ENCODE measurements at regions not wholly inside any gene's neighbourhood (a gene's known extent, or its start where the extent isn't known, plus 50 kb on each side); places are given as distances from the start of the nearest gene placed in this dataset.
"Not testable (repeated sequence)": the region's sequence is repeated elsewhere in the genome, so short reads cannot be mapped to it uniquely, and the experiment has no call there.

DNA sequence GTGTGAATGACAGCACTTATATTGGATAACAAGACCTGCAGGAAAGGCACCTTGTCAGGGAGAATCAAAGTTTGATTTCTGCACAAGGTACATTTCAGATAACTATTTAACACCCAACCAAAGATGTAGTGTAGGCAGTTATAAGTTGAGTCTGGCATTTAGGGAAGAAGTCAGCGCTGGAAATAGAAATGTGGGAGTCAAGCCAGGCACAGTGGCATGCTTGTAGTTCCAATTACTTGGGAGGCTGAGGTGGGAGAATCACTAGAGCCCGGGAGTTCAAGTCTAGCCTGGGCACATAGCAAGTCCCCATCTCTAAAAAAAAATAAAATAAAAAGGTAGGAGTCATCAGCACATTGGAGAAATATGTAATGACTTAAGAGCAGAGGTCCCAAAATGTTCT, 295.1 kb downstream of the ZNF674 start:
- Mint-ChIP-seq H3K27ac (no peak overlapping the region), H3K36me3 (ENCODE audit: low read depth) (no peaks in the 10 kb centered on the region), H3K9me3 (no peaks in the 10 kb centered on the region), H3K4me3 (no peak overlapping the region), H3K27me3 (no peaks in the 10 kb centered on the region), H3K4me1 (no peaks in the 10 kb centered on the region)
- no peak for ATAC-seq (replicated peaks)

GRCh38 chrX:46247456-46247855, 297.8 kb downstream of the ZNF674 start:
- H3K27ac Mint-ChIP-seq, result no peak overlapping the region
- H3K36me3 Mint-ChIP-seq (ENCODE audit: low read depth), result no peaks in the 10 kb centered on the region
- no peaks in the 10 kb centered on the region for H3K27me3 Mint-ChIP-seq
- no peak overlapping the region for H3K4me3 Mint-ChIP-seq
- ATAC-seq (replicated peaks), result no peak
- no peaks in the 10 kb centered on the region for H3K9me3 Mint-ChIP-seq
- H3K4me1 Mint-ChIP-seq, result no peaks in the 10 kb centered on the region

- no peak for ATAC-seq (replicated peaks)
- no peaks in the 10 kb centered on the region for H3K9me3 Mint-ChIP-seq
- H3K4me3 Mint-ChIP-seq, result no peak overlapping the region
- H3K27me3 Mint-ChIP-seq, result no peaks in the 10 kb centered on the region
- no peaks in the 10 kb centered on the region for H3K4me1 Mint-ChIP-seq
- no peak overlapping the region for H3K27ac Mint-ChIP-seq
- H3K36me3 Mint-ChIP-seq (ENCODE audit: low read depth), result no peaks in the 10 kb centered on the region
These were observed 300.8 kb downstream of the ZNF674 start for GRCh38 chrX:46244451-46244850.

GRCh38 chrX:46236411-46236810, 308.8 kb downstream of the ZNF674 start:
- no peak for ATAC-seq (replicated peaks)
- Mint-ChIP-seq H3K4me3 (no peak overlapping the region), H3K4me1 (no peaks in the 10 kb centered on the region), H3K27ac (no peak overlapping the region), H3K27me3 (no peaks in the 10 kb centered on the region), H3K36me3 (ENCODE audit: low read depth) (no peaks in the 10 kb centered on the region), H3K9me3 (no peaks in the 10 kb centered on the region)

DNA sequence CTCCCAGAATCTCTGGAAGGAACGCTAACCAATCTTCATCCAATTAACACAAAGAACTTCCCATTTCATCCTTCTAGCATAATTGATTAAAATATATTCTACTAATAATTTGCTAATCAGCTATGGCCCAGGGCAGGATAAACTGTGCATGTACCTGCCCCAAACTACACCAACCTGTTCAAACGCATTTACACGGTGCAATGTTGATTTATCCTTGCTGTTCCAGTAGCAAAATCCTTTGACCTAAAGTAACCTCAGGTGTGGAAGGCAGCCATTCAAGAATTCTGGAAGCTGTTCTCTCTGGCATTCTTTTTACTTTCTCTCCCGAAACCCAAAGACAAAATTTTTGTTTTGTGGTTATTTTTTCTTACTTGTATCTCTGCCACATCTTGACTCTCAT, 309.4 kb downstream of the ZNF674 start:
- H3K36me3 Mint-ChIP-seq (ENCODE audit: low read depth), result no peaks in the 10 kb centered on the region
- H3K4me3 Mint-ChIP-seq, result no peak overlapping the region
- ATAC-seq (replicated peaks), result no peak
- H3K9me3 Mint-ChIP-seq, result no peaks in the 10 kb centered on the region
- no peak overlapping the region for H3K27ac Mint-ChIP-seq
- H3K4me1 Mint-ChIP-seq, result no peaks in the 10 kb centered on the region
- no peaks in the 10 kb centered on the region for H3K27me3 Mint-ChIP-seq

DNA sequence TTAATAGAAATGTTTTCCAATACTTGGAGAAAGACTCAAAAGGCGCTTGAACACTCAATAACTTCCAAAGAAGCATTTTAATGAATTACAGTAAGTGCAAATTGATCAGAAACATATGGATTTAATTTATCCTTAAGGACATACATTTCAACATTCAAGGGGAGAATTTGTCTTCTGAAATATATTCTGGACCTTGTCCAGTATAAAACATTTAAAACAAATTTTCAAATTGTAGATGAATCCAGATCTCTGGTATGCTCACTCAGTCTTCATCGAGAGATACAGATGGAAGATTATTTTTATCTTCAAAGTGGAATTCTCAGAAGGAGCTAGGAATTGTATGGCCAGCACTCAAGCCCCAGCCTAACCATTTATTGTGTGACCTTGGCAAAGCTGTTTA, 310.4 kb downstream of the ZNF674 start:
- no peaks in the 10 kb centered on the region for H3K27me3 Mint-ChIP-seq
- H3K4me3 Mint-ChIP-seq, result no peak overlapping the region
- H3K36me3 Mint-ChIP-seq (ENCODE audit: low read depth), result no peaks in the 10 kb centered on the region
- no peaks in the 10 kb centered on the region for H3K9me3 Mint-ChIP-seq
- ATAC-seq (replicated peaks), result no peak
- H3K27ac Mint-ChIP-seq, result no peak overlapping the region
- no peaks in the 10 kb centered on the region for H3K4me1 Mint-ChIP-seq

GRCh38 chrX:46228389-46228788, 316.8 kb downstream of the ZNF674 start:
- no peaks in the 10 kb centered on the region for H3K4me1 Mint-ChIP-seq
- no peaks in the 10 kb centered on the region for H3K9me3 Mint-ChIP-seq
- no peak for ATAC-seq (replicated peaks)
- no peak overlapping the region for H3K4me3 Mint-ChIP-seq
- no peaks in the 10 kb centered on the region for H3K36me3 Mint-ChIP-seq (ENCODE audit: low read depth)
- no peak overlapping the region for H3K27ac Mint-ChIP-seq
- H3K27me3 Mint-ChIP-seq, result no peaks in the 10 kb centered on the region

GRCh38 chrX:46226422-46226821, 318.8 kb downstream of the ZNF674 start:
- Mint-ChIP-seq H3K27ac (no peak overlapping the region), H3K4me1 (no peaks in the 10 kb centered on the region), H3K36me3 (ENCODE audit: low read depth) (no peaks in the 10 kb centered on the region), H3K9me3 (no peaks in the 10 kb centered on the region), H3K27me3 (no peaks in the 10 kb centered on the region), H3K4me3 (no peak overlapping the region)
- ATAC-seq (replicated peaks), result no peak

- H3K4me3 Mint-ChIP-seq; H3K4me1 Mint-ChIP-seq; H3K9me3 Mint-ChIP-seq; ATAC-seq (replicated peaks); H3K27ac Mint-ChIP-seq; H3K36me3 Mint-ChIP-seq (ENCODE audit: low read depth); H3K27me3 Mint-ChIP-seq: not testable (repeated sequence)
These were observed 321.7 kb downstream of the ZNF674 start for GRCh38 chrX:46223499-46223898.

- no peak overlapping the region for H3K4me3 Mint-ChIP-seq
- no peaks in the 10 kb centered on the region for H3K36me3 Mint-ChIP-seq (ENCODE audit: low read depth)
- no peaks in the 10 kb centered on the region for H3K27me3 Mint-ChIP-seq
- no peak for ATAC-seq (replicated peaks)
- no peaks in the 10 kb centered on the region for H3K4me1 Mint-ChIP-seq
- no peaks in the 10 kb centered on the region for H3K9me3 Mint-ChIP-seq
- no peak overlapping the region for H3K27ac Mint-ChIP-seq
These were observed 324.4 kb downstream of the ZNF674 start for GRCh38 chrX:46220822-46221221.

DNA sequence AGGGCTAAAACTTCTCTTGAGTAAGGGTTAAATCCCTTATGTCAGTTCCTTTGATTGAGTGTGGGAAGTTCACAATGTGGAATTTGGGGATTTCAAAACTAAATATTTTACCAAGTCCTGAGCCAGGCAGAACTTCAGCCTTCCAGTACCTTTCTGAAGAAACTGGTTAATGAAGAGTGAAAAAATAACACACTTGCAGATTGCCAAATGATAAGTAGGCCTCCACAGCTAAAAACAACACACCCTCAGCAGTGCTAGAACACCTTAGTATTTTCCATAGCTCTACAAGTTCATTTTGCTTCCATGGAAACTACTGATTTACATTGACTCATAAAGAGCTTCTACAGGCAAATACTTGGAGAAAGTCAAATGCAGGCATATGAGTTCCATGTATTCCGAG, 326.8 kb downstream of the ZNF674 start:
- Mint-ChIP-seq H3K4me1 (no peaks in the 10 kb centered on the region), H3K27ac (no peak overlapping the region), H3K27me3 (no peaks in the 10 kb centered on the region), H3K9me3 (no peaks in the 10 kb centered on the region), H3K4me3 (no peak overlapping the region), H3K36me3 (ENCODE audit: low read depth) (no peaks in the 10 kb centered on the region)
- ATAC-seq (replicated peaks), result no peak

GRCh38 chrX:46216406-46216805, 328.8 kb downstream of the ZNF674 start:
- Mint-ChIP-seq H3K9me3 (no peaks in the 10 kb centered on the region), H3K4me1 (no peaks in the 10 kb centered on the region), H3K27me3 (no peaks in the 10 kb centered on the region), H3K27ac (no peak overlapping the region), H3K36me3 (ENCODE audit: low read depth) (no peaks in the 10 kb centered on the region), H3K4me3 (no peak overlapping the region)
- ATAC-seq (replicated peaks), result no peak

DNA sequence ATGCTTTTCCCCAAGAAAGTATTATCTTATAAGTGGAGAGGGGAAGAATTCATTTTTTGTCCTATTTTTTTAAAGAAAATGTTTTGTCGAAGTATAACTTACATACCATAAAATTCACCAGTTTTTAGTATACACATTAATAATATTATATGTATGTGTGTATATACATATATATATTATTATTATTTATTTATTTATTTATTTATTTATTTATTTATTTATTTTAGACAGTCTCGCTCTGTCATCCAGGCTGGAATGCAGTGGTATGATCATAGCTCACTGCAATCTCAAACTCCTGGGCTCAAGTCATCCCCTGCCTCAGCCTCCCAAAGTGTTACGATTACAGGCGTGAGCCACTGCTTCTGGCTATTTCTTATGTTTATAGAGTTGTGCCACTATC, 334.1 kb downstream of the ZNF674 start:
- Mint-ChIP-seq H3K27ac (no peak overlapping the region), H3K4me3 (no peak overlapping the region), H3K27me3 (no peaks in the 10 kb centered on the region), H3K4me1 (peaks cover 6% of the 10 kb centered on the region), H3K36me3 (ENCODE audit: low read depth) (no peaks in the 10 kb centered on the region), H3K9me3 (no peaks in the 10 kb centered on the region)
- no peak for ATAC-seq (replicated peaks)

GRCh38 chrX:46209768-46210167, 335.5 kb downstream of the ZNF674 start:
- Mint-ChIP-seq H3K4me1 (peaks cover 8% of the 10 kb centered on the region), H3K9me3 (no peaks in the 10 kb centered on the region), H3K4me3 (no peak overlapping the region), H3K27me3 (no peaks in the 10 kb centered on the region), H3K36me3 (ENCODE audit: low read depth) (no peaks in the 10 kb centered on the region), H3K27ac (no peak overlapping the region)
- ATAC-seq (replicated peaks), result no peak

DNA sequence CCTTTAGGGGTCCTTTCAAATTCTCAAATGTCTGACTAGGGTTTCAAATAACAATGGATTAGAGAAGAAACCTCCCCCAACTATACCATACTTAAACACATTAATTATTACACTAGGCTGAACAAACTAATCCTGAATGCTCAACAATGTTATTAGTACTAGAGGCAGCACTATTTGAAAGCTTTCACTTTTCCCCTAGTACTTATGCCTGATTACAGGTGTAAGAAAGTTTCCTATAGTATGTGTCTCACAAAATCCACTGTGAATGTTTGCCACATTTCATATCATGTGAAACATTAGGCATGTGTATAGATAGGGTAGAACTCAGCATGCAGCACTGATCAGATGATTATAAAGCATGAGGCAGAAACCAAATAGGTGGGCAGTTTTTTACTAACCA, 336.2 kb downstream of the ZNF674 start:
- H3K9me3 Mint-ChIP-seq, result no peaks in the 10 kb centered on the region
- H3K4me1 Mint-ChIP-seq, result peaks cover 10% of the 10 kb centered on the region
- no peaks in the 10 kb centered on the region for H3K27me3 Mint-ChIP-seq
- no peaks in the 10 kb centered on the region for H3K36me3 Mint-ChIP-seq (ENCODE audit: low read depth)
- no peak overlapping the region for H3K4me3 Mint-ChIP-seq
- H3K27ac Mint-ChIP-seq, result no peak overlapping the region
- no peak for ATAC-seq (replicated peaks)

GRCh38 chrX:46208225-46208854, 336.9 kb downstream of the ZNF674 start:
- Mint-ChIP-seq H3K27ac (no peak overlapping the region), H3K9me3 (no peaks in the 10 kb centered on the region), H3K4me3 (no peak overlapping the region), H3K36me3 (ENCODE audit: low read depth) (no peaks in the 10 kb centered on the region), H3K27me3 (no peaks in the 10 kb centered on the region), H3K4me1 (peaks cover 10% of the 10 kb centered on the region)
- peak; percentile 55 for ATAC-seq (replicated peaks)

Measured in activated T-helper 17 cell treated with anti-CD3 and anti-CD28 coated beads, Interleukin-2, amount 50 U/mL, for 72 hours (primary cell).